MM.1S (cell line): ENCODE measurements at regions not wholly inside any gene's neighbourhood (a gene's known extent, or its start where the extent isn't known, plus 50 kb on each side); places are given as distances from the start of the nearest gene placed in this dataset.

Experiments
- DNase-seq: peaks from one replicate; pipeline ENCODE4 v3.0.0-alpha.2; 2015
- H2AFZ ChIP-seq: fragments of 300-600 bp; sonication (generic); 2 replicates; pipeline ENCODE4 v1.6.0; 2016; ENCODE audit warnings: antibody characterized with exemption, low read length
- H3F3A ChIP-seq: fragments of 300-600 bp; sonication (generic); 2 replicates; pipeline ENCODE4 v1.6.1; 2016; ENCODE audit warnings: mild to moderate bottlenecking, antibody characterized with exemption, low read length, moderate library complexity, mixed read lengths; ENCODE audit not compliant: insufficient read depth
- H3K27ac ChIP-seq: fragments of 300-600 bp; sonication (generic); 2 replicates; pipeline ENCODE4 v1.5.1; 2016; ENCODE audit warnings: mild to moderate bottlenecking, low read length
- H3K27me3 ChIP-seq: fragments of 300-600 bp; sonication (generic); replicated peaks from 2 replicates; pipeline ENCODE4 v1.6.0; 2016; ENCODE audit warnings: low read length; ENCODE audit not compliant: insufficient read depth
- H3K36me3 ChIP-seq: fragments of 300-600 bp; sonication (generic); replicated peaks from 2 replicates; pipeline ENCODE4 v1.6.1; 2016; ENCODE audit warnings: mild to moderate bottlenecking, low read length, mixed read lengths; ENCODE audit not compliant: insufficient read depth
- H3K4me1 ChIP-seq: fragments of 300-600 bp; sonication (generic); 2 replicates; pipeline ENCODE4 v1.6.1; 2016; ENCODE audit warnings: low read length, mixed read lengths
- H3K4me2 ChIP-seq: fragments of 300-600 bp; sonication (generic); 2 replicates; pipeline ENCODE4 v1.6.0; 2016; ENCODE audit warnings: low read depth, low read length
- H3K4me3 ChIP-seq: fragments of 300-600 bp; sonication (generic); 2 replicates; pipeline ENCODE4 v1.5.1; 2016; ENCODE audit warnings: low read length, mixed read lengths
- H3K79me2 ChIP-seq: fragments of 300-600 bp; sonication (generic); 2 replicates; pipeline ENCODE4 v1.6.1; 2016; ENCODE audit warnings: mixed run types, low read length, mixed read lengths
- H3K9ac ChIP-seq: fragments of 300-600 bp; sonication (generic); 2 replicates; pipeline ENCODE4 v1.6.1; 2016; ENCODE audit warnings: low read length, mixed read lengths
- H3K9me2 ChIP-seq: fragments of 300-600 bp; sonication (generic); replicated peaks from 2 replicates; pipeline ENCODE4 v1.6.1; 2016; ENCODE audit warnings: mild to moderate bottlenecking, low read length, mixed read lengths; ENCODE audit not compliant: insufficient read depth
- H3K9me3 ChIP-seq: fragments of 300-600 bp; sonication (generic); replicated peaks from 2 replicates; pipeline ENCODE4 v1.6.1; 2016; ENCODE audit warnings: mild to moderate bottlenecking, low read length, mixed read lengths; ENCODE audit not compliant: insufficient read depth
- H4K20me1 ChIP-seq: fragments of 300-600 bp; sonication (generic); 2 replicates; pipeline ENCODE4 v1.6.1; 2016; ENCODE audit warnings: mild to moderate bottlenecking, low read length, moderate library complexity, mixed read lengths; ENCODE audit not compliant: insufficient read depth
- EZH2 ChIP-seq: fragments of 300-600 bp; sonication (generic); optimal IDR thresholded peaks from 2 replicates; pipeline ENCODE3; 2017; ENCODE audit warnings: low read depth, mild to moderate bottlenecking, antibody characterized with exemption, low read length, mixed read lengths
- EZH2phosphoT487 ChIP-seq: fragments of 300-600 bp; sonication (generic); IDR thresholded peaks from 2 replicates; pipeline ENCODE4 v1.6.1; 2018; ENCODE audit warnings: antibody characterized with exemption, low read length
- TF ChIP-seq, protein P1 (sequence below): fragments of 300-600 bp; sonication (generic); IDR thresholded peaks from 2 replicates; pipeline ENCODE4 v1.5.1; 2016; ENCODE audit warnings: antibody characterized with exemption, low read length, mixed read lengths

- Histone ChIP-seq H3K27me3 (no peaks in the 10 kb centered on the region), H3K9me2 (no peaks in the 10 kb centered on the region), H2AFZ (no peak overlapping the region), H3K9me3 (no peaks in the 10 kb centered on the region), H3K79me2 (no peaks in the 10 kb centered on the region), H3K4me1 (peaks cover 16% of the 10 kb centered on the region), H3K9ac (no peak overlapping the region), H3K4me3 (no peak overlapping the region), H3K36me3 (no peaks in the 10 kb centered on the region), H3K4me2 (no peak overlapping the region), H3K27ac (no peak overlapping the region), H3F3A (peaks cover 6% of the 10 kb centered on the region; the same call in 1 of the 2 replicates), H4K20me1 (no peaks in the 10 kb centered on the region)
- DNase-seq, result no peak
- TF ChIP-seq, protein P1, sequence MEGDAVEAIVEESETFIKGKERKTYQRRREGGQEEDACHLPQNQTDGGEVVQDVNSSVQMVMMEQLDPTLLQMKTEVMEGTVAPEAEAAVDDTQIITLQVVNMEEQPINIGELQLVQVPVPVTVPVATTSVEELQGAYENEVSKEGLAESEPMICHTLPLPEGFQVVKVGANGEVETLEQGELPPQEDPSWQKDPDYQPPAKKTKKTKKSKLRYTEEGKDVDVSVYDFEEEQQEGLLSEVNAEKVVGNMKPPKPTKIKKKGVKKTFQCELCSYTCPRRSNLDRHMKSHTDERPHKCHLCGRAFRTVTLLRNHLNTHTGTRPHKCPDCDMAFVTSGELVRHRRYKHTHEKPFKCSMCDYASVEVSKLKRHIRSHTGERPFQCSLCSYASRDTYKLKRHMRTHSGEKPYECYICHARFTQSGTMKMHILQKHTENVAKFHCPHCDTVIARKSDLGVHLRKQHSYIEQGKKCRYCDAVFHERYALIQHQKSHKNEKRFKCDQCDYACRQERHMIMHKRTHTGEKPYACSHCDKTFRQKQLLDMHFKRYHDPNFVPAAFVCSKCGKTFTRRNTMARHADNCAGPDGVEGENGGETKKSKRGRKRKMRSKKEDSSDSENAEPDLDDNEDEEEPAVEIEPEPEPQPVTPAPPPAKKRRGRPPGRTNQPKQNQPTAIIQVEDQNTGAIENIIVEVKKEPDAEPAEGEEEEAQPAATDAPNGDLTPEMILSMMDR, result no peak
- no peak for TF ChIP-seq EZH2
- TF ChIP-seq EZH2phosphoT487, result no peak
Observed at GRCh38 chr3:113150250-113150649, 61.1 kb upstream of the BOC start.

GRCh38 chr3:113151461-113152031 lies 59.8 kb upstream of the BOC start:
- H3K4me3 ChIP-seq, result no peak overlapping the region
- H4K20me1 ChIP-seq, result no peaks in the 10 kb centered on the region
- no peak overlapping the region for H3K27ac ChIP-seq
- H3K4me1 ChIP-seq, result peaks cover 16% of the 10 kb centered on the region
- H3F3A ChIP-seq, result peaks cover 6% of the 10 kb centered on the region; the same call in 1 of the 2 replicates
- no peaks in the 10 kb centered on the region for H3K27me3 ChIP-seq
- no peaks in the 10 kb centered on the region for H3K9me3 ChIP-seq
- H3K9ac ChIP-seq, result no peak overlapping the region
- H2AFZ ChIP-seq, result no peak overlapping the region
- H3K9me2 ChIP-seq, result no peaks in the 10 kb centered on the region
- H3K36me3 ChIP-seq, result no peaks in the 10 kb centered on the region
- DNase-seq, result no peak
- no peak overlapping the region for H3K4me2 ChIP-seq
- TF ChIP-seq EZH2phosphoT487, result no peak
- TF ChIP-seq, protein P1, result no peak
- TF ChIP-seq EZH2, result no peak
- H3K79me2 ChIP-seq, result no peaks in the 10 kb centered on the region

DNA sequence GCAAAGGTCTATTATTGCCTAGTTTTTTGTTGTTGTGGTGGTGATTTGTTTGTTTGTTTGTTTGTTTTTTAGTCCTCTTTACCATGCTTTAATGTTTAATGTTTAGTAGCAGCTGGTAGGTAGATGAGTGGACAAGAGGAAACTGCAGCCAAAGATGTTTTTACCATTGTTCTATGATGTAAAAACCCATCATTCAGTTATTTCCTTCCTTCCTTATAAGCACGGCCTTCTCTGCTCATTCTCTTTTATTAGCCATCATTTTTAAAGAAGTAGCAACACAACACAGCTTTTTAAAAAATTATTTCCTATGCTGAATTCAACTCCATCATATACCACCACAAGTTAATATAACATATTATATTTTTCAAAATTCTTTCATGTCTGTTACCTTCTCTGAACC lies 58.5 kb upstream of the BOC start:
- no peak for TF ChIP-seq EZH2phosphoT487
- TF ChIP-seq, protein P1, result no peak
- no peak for TF ChIP-seq EZH2
- Histone ChIP-seq H3K27ac (no peak overlapping the region), H3K9me2 (no peaks in the 10 kb centered on the region), H3K4me2 (peak overlapping the region; percentile 56), H3K4me3 (no peak overlapping the region), H3K27me3 (no peaks in the 10 kb centered on the region), H3K9me3 (no peaks in the 10 kb centered on the region), H3K9ac (no peak overlapping the region), H3F3A (peaks cover 6% of the 10 kb centered on the region; the same call in 1 of the 2 replicates), H3K79me2 (no peaks in the 10 kb centered on the region), H3K36me3 (no peaks in the 10 kb centered on the region), H2AFZ (no peak overlapping the region), H3K4me1 (peaks cover 16% of the 10 kb centered on the region), H4K20me1 (no peaks in the 10 kb centered on the region)
- no peak for DNase-seq
